ENCODE measurements at regions not wholly inside any gene's neighbourhood (a gene's known extent, or its start where the extent isn't known, plus 50 kb on each side); places are given as distances from the start of the nearest gene placed in this dataset.

GRCh38 chr1:22376546-22376945 is 75.1 kb upstream of the ZBTB40 start:
- no peak for TF ChIP-seq CTCF (IDR thresholded peaks at IDR 0.05)
- Histone ChIP-seq H3K9me3 (peaks cover 0 to 7% of the 10 kb centered on the region in 2 donors), H3K4me3 (no peak overlapping the region), H3K27ac (no peak overlapping the region), H3K4me1 (no peaks in the 10 kb centered on the region), H3K36me3 (no peaks in the 10 kb centered on the region), H3K27me3 (no peaks in the 10 kb centered on the region)
- DNase-seq (ENCODE audit: low spot score) = no peak

- no peaks in the 10 kb centered on the region for H3K27me3 ChIP-seq
- H3K4me1 ChIP-seq = no peaks in the 10 kb centered on the region
- DNase-seq (ENCODE audit: low spot score) = no peak
Measured at GRCh38 chr1:22376976-22377375, 74.7 kb upstream of the ZBTB40 start.

GRCh38 chr1:22379566-22379965 is 72.1 kb upstream of the ZBTB40 start:
- no peaks in the 10 kb centered on the region for H3K9me3 ChIP-seq
- H3K27ac ChIP-seq = no peak overlapping the region
- H3K27me3 ChIP-seq = no peaks in the 10 kb centered on the region
- no peak for TF ChIP-seq CTCF (IDR thresholded peaks at IDR 0.05)
- H3K36me3 ChIP-seq = no peaks in the 10 kb centered on the region
- DNase-seq (ENCODE audit: low spot score) = no peak
- no peaks in the 10 kb centered on the region for H3K4me1 ChIP-seq
- no peak overlapping the region for H3K4me3 ChIP-seq

More at GRCh38 chr1:22376976-22377375, 74.7 kb upstream of the ZBTB40 start:
- Histone ChIP-seq H3K27ac (no peak overlapping the region), H3K9me3 (peaks cover 0 to 7% of the 10 kb centered on the region in 2 donors), H3K36me3 (no peaks in the 10 kb centered on the region), H3K4me3 (no peak overlapping the region)
- no peak for TF ChIP-seq CTCF (IDR thresholded peaks at IDR 0.05)

- TF ChIP-seq CTCF (IDR thresholded peaks at IDR 0.05) = no peak
- H3K4me1 ChIP-seq = no peaks in the 10 kb centered on the region
- no peak overlapping the region for H3K4me3 ChIP-seq
- no peaks in the 10 kb centered on the region for H3K27me3 ChIP-seq
- H3K36me3 ChIP-seq = no peaks in the 10 kb centered on the region
- DNase-seq (ENCODE audit: low spot score) = no peak
- H3K9me3 ChIP-seq = no peaks in the 10 kb centered on the region
- H3K27ac ChIP-seq = no peak overlapping the region
Measured at GRCh38 chr1:22380024-22380785, 71.4 kb upstream of the ZBTB40 start.

GRCh38 chr1:22383526-22384294 is 67.9 kb upstream of the ZBTB40 start:
- no peak for TF ChIP-seq CTCF (IDR thresholded peaks at IDR 0.05)
- Histone ChIP-seq H3K9me3 (no peaks in the 10 kb centered on the region), H3K4me1 (no peaks in the 10 kb centered on the region), H3K4me3 (no peak overlapping the region), H3K27me3 (no peaks in the 10 kb centered on the region), H3K36me3 (no peaks in the 10 kb centered on the region), H3K27ac (no peak overlapping the region)
- DNase-seq (ENCODE audit: low spot score) = no peak
